ENCODE measurements at regions not wholly inside any gene's neighbourhood (a gene's known extent, or its start where the extent isn't known, plus 50 kb on each side); places are given as distances from the start of the nearest gene placed in this dataset.

DNA sequence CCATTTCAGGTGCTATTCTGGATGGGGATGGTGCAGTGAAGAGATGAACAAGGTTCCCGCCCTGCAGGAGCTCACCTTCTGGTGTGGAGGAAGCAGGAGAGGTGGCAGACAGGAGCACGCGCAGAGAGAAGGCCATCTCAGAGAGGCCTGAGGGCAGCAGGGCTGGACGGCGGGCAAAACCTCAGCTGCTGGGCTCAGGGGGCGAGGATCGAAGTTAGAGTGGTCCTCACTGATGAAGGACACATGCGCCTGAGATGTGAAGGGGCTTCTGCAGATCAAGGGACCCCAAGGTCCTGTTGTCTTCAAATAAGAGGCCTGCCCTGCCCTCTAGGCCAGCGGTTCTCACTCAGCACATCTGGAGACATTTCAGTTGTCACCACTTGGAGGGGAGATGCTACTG is 198.4 kb upstream of the PMEPA1 start:
- TF ChIP-seq SIN3A (IDR thresholded peaks at IDR 0.05; ENCODE audit: borderline replicate concordance, insufficient read depth, low read length) (no peak), POLR2AphosphoS5 (IDR thresholded peaks at IDR 0.05; ENCODE audit: low read depth, low read length) (no peak), TAF1 (IDR thresholded peaks at IDR 0.05; ENCODE audit: borderline replicate concordance, insufficient read depth, low read length) (no peak), FOXP2 (optimal IDR thresholded peaks at IDR 0.05; ENCODE audit: borderline replicate concordance, extremely low read depth, extremely low read length, insufficient read depth) (no peak)
- TF ChIP-seq, protein P1, sequence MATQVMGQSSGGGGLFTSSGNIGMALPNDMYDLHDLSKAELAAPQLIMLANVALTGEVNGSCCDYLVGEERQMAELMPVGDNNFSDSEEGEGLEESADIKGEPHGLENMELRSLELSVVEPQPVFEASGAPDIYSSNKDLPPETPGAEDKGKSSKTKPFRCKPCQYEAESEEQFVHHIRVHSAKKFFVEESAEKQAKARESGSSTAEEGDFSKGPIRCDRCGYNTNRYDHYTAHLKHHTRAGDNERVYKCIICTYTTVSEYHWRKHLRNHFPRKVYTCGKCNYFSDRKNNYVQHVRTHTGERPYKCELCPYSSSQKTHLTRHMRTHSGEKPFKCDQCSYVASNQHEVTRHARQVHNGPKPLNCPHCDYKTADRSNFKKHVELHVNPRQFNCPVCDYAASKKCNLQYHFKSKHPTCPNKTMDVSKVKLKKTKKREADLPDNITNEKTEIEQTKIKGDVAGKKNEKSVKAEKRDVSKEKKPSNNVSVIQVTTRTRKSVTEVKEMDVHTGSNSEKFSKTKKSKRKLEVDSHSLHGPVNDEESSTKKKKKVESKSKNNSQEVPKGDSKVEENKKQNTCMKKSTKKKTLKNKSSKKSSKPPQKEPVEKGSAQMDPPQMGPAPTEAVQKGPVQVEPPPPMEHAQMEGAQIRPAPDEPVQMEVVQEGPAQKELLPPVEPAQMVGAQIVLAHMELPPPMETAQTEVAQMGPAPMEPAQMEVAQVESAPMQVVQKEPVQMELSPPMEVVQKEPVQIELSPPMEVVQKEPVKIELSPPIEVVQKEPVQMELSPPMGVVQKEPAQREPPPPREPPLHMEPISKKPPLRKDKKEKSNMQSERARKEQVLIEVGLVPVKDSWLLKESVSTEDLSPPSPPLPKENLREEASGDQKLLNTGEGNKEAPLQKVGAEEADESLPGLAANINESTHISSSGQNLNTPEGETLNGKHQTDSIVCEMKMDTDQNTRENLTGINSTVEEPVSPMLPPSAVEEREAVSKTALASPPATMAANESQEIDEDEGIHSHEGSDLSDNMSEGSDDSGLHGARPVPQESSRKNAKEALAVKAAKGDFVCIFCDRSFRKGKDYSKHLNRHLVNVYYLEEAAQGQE (IDR thresholded peaks at IDR 0.05; ENCODE audit: insufficient read depth in 1 of 2, low read depth in 2 of 2, low read length in 2 of 2) = no peak
